ENCODE measurements at regions not wholly inside any gene's neighbourhood (a gene's known extent, or its start where the extent isn't known, plus 50 kb on each side); places are given as distances from the start of the nearest gene placed in this dataset.

- Mint-ChIP-seq H3K27me3 (peaks cover 6% of the 10 kb centered on the region), H3K27ac (no peak overlapping the region), H3K36me3 (peaks cover 20% of the 10 kb centered on the region), H3K4me3 (no peak overlapping the region), H3K9me3 (ENCODE audit: low read depth) (peaks cover 10% of the 10 kb centered on the region), H3K4me1 (peaks cover 2% of the 10 kb centered on the region)
- DNase-seq (no peak), ATAC-seq (no peak)
- CTCF ChIA-PET = interaction anchor here (1.3 kb wide), 2 partner anchors 10 to 243 kb away, joined by 3 read pairs; no protein-coding TSS in a partner anchor
These were observed 68.8 kb upstream of the ARHGAP18 start for GRCh38 chr6:129778793-129779192.

- H3K9me3 Mint-ChIP-seq (ENCODE audit: low read depth) = peaks cover 10% of the 10 kb centered on the region
- CTCF ChIA-PET = no interaction called here
- H3K27me3 Mint-ChIP-seq = peaks cover 10% of the 10 kb centered on the region
- H3K4me3 Mint-ChIP-seq = no peak overlapping the region
- ATAC-seq = no peak
- peaks cover 4% of the 10 kb centered on the region for H3K4me1 Mint-ChIP-seq
- peaks cover 17% of the 10 kb centered on the region for H3K36me3 Mint-ChIP-seq
- DNase-seq = no peak
- no peak overlapping the region for H3K27ac Mint-ChIP-seq
These were observed 67.4 kb upstream of the ARHGAP18 start for GRCh38 chr6:129777371-129777770.

GRCh38 chr6:129776542-129777330 is 66.8 kb upstream of the ARHGAP18 start:
- H3K36me3 Mint-ChIP-seq = peaks cover 17% of the 10 kb centered on the region
- H3K4me3 Mint-ChIP-seq = no peak overlapping the region
- peaks cover 10% of the 10 kb centered on the region for H3K9me3 Mint-ChIP-seq (ENCODE audit: low read depth)
- CTCF ChIA-PET = no interaction called here
- ATAC-seq = no peak
- no peak for DNase-seq
- peaks cover 4% of the 10 kb centered on the region for H3K4me1 Mint-ChIP-seq
- peaks cover 12% of the 10 kb centered on the region for H3K27me3 Mint-ChIP-seq
- no peak overlapping the region for H3K27ac Mint-ChIP-seq

DNA sequence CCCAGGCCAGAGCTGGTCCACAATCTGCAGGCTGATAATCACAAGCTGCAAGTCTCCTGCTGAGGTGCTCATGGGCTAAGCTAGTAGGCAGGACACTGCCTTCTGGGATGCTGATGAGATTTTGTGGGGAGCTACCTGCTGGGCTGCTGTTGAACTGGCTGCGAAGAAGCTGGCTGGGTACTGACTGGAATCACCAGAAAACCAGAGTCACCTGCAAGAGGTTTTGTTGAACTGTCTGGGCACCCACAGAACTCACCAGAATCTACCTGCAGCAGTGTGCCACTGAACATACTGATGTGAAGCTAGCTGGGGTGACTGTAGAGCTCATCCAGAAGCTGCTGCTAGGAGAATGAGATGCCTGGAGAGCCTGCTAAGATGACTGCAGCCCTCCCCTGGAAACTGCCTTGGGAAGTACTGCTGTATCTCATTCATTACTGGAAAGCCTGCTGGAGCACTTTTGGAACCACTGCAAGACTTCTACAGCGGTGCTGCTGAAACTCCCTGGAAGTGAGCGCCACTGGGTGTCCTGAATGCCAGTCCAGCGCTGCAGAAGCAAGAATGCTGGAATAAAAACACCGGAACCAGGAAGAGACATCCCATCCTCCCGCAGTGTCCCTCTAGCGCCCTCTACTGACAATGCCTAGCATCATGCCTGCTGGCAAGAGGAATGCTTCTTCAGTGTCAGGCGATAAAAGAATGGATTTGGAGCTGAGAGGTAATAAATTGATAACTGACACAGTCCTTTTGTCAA is 64.9 kb upstream of the ARHGAP18 start:
- ATAC-seq (peak; percentile 33), DNase-seq (peak; percentile 57)
- peaks cover 16% of the 10 kb centered on the region for H3K36me3 Mint-ChIP-seq
- H3K4me3 Mint-ChIP-seq = no peak overlapping the region
- peaks cover 4% of the 10 kb centered on the region for H3K4me1 Mint-ChIP-seq
- H3K27me3 Mint-ChIP-seq = peaks cover 22% of the 10 kb centered on the region
- peaks cover 9% of the 10 kb centered on the region for H3K9me3 Mint-ChIP-seq (ENCODE audit: low read depth)
- H3K27ac Mint-ChIP-seq = no peak overlapping the region
- CTCF ChIA-PET = interaction anchor here (0.7 to 2.3 kb wide), 25 partner anchors 10 to 467 kb away, joined by 3 to 19 read pairs (median 3); no protein-coding TSS in a partner anchor

DNA sequence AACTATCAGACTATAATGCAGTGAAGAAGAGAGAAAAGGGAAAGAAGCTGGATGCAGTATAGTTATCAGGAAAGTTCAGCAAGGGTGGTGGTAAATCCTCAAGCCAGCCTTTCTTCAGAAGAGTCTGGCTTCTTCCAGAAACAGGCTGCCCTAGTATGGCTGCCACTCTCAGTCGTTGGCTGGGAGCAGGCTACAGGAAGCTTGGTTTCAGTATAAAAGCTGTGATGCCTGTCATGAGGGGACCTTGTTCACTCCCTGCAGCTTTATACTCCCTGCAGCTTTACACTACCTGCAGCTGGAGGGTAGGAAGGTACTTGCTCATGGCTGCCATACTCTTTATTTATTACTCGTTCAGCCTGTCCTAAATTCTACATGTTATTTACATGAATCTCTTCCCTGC is 63.3 kb upstream of the ARHGAP18 start:
- peaks cover 28% of the 10 kb centered on the region for H3K27me3 Mint-ChIP-seq
- H3K4me3 Mint-ChIP-seq = no peak overlapping the region
- no peaks in the 10 kb centered on the region for H3K9me3 Mint-ChIP-seq (ENCODE audit: low read depth)
- peaks cover 5% of the 10 kb centered on the region for H3K4me1 Mint-ChIP-seq
- DNase-seq = no peak
- H3K36me3 Mint-ChIP-seq = peaks cover 8% of the 10 kb centered on the region
- H3K27ac Mint-ChIP-seq = no peak overlapping the region
- peak; percentile 45 for ATAC-seq
- CTCF ChIA-PET = no interaction called here

- CTCF ChIA-PET = no interaction called here
- Mint-ChIP-seq H3K36me3 (peaks cover 1% of the 10 kb centered on the region), H3K4me3 (no peak overlapping the region), H3K27ac (no peak overlapping the region), H3K9me3 (ENCODE audit: low read depth) (no peaks in the 10 kb centered on the region), H3K4me1 (peaks cover 19% of the 10 kb centered on the region), H3K27me3 (peaks cover 38% of the 10 kb centered on the region)
- DNase-seq = no peak
- no peak for ATAC-seq
These were observed 61.7 kb upstream of the ARHGAP18 start for GRCh38 chr6:129771678-129772077.

DNA sequence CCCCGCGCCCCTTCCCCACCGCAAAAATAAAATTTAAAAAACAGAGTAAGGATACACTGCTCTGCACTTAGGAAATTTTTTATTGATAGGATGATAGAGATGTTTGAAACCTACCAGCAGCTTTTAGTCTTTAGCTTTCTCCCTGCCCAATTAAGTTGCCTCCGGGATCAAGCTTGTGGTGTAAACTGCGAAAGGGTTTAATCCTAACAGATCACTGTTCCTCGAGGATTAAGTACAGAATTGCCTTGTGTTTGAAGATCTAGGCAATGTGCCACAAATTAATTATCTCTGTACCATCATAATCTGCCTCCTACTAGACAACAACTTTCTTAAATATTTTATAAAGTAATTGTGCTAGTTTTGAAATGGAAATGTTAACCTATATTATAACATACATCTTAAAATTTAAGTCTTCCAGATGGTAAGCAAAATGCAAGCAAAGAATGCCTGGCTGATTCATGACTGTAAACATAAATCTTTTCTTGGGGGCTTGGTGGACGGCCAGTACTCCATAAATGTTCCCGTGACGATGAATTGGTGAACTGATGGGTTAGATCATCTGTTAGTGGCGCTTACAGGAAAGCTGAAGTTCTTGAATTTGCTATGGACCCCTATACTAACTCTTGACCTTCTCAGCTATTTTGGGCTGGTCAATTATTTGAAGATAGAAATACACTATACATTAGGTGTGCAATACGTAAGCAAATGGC is 58.0 kb upstream of the ARHGAP18 start:
- CTCF ChIA-PET = interaction anchor here (1.3 to 3.8 kb wide), 6 partner anchors 10 to 253 kb away, joined by 3 to 17 read pairs (median 5); partner anchors contain the start of gene TMEM244
- Mint-ChIP-seq H3K36me3 (peaks cover 1% of the 10 kb centered on the region), H3K4me3 (peak overlapping the region; percentile 79), H3K27ac (no peak overlapping the region), H3K27me3 (peaks cover 62% of the 10 kb centered on the region), H3K4me1 (peaks cover 33% of the 10 kb centered on the region), H3K9me3 (ENCODE audit: low read depth) (no peaks in the 10 kb centered on the region)
- DNase-seq (no peak), ATAC-seq (no peak)

DNA sequence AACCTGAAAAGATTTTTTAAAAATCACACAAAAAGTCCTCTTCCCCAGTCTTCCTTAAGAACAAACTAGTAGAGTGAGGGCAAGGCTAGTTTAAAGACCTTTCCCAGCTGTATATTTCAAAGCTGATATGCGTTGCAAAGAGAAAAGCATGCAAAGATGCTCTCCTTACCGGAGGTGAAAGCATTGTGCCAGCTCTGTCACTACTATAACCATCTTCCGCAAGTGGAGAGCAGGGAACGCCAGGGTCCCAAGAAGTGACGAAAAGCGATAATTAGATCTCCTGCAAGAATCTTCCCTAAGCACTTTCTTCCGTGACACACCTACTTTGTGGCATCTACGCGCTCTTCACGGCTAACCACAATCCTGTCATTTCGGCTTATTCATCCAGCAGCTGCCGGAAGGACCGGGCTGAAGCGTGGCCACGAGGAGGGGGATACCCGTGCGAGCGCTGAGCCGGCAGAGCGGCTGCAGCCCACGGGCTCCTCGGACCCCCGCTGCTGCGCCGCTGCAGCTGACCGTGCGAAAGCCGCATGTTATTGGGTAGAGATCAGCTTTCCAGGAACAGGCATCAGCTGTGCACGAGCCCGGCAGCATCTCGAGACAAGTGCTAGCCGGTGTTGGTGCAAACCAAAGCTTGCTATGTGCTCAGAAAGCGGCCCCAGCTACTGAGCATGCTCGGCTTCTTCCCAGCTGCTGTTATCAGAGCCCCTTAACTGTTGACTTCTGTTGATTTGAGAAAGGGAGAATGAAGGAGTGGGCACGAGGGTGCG is 57.2 kb upstream of the ARHGAP18 start:
- Mint-ChIP-seq H3K27ac (peak overlapping the region; percentile 5), H3K36me3 (peaks cover 1% of the 10 kb centered on the region), H3K4me1 (peaks cover 33% of the 10 kb centered on the region), H3K27me3 (peaks cover 63% of the 10 kb centered on the region), H3K4me3 (peak overlapping the region; percentile 79), H3K9me3 (ENCODE audit: low read depth) (no peaks in the 10 kb centered on the region)
- peak; percentile 90 for ATAC-seq
- DNase-seq = peak; percentile 84
- CTCF ChIA-PET = interaction anchor here (1.3 to 3.8 kb wide), 5 partner anchors 9 to 254 kb away, joined by 3 to 17 read pairs (median 5); partner anchors contain the start of gene TMEM244

DNA sequence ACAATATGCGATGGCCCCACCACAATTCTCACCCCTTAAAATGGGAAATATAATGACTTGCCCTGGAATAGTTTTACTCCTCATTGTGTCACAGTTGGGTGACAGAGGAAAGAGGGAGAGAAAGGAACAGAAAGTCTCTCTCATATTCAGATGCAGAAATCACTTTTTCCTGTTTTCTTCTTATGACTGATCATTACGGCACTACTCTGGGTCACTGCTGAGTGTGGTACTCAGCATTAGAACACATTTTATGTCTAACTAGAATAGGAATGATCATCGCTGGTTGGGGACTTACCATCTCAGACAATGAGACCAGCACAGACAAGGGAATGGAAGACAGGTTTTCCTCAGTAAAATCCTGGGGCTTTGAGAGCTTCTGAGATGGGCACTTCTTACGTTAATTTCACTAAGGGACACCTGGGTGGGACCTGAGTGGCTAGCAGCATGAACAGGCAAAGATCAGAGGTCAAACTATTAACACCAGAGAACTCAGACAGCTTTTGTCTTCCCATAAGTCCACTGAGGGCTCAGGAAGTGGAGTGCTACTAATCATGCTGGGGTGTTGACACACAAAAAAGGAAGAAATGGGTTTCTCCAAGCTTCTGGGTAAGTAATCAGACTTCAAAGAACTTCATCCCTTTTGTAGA is 54.9 kb upstream of the ARHGAP18 start:
- no peak for DNase-seq
- peaks cover 58% of the 10 kb centered on the region for H3K27me3 Mint-ChIP-seq

DNA sequence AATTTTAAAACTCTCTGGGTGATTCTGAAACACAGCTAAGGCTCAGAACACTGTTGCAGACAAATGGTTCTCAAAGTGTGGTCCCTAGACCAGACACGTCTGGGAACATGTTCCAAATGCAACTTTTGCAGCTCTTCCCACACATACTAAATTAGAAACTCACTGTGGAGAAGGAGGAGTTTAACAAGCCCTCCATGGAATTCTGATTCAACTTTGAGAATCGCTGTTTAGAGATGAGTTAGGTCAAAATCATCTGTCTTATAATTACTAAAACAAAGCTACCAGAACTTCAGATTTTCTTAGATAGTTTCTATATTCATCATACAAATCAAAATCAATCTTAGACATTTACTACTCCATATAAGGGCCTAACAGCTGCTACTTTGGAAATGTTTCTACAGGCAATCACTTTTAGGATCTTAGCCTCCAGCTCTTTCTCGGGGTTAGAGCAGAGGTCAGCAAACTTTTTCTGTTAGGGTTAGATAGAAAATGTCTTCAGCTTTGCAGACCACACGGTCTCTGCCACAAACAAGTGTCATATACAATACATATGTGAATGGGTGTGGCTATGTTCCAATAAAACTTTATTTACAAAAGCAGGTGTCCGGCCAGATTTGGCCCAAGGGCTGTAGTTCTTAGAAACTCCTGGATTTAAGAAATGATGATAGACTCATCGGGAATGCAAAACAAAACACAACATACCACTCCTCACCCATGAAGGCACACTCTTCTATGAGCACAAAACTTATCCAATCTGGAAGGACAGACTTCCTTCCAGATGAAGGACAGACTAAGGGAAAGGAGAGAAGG is 50.0 kb upstream of the ARHGAP18 start:
- ATAC-seq (no peak), DNase-seq (no peak)
- Mint-ChIP-seq H3K27ac (no peak overlapping the region), H3K9me3 (ENCODE audit: low read depth) (no peaks in the 10 kb centered on the region), H3K4me3 (no peak overlapping the region), H3K4me1 (peaks cover 4% of the 10 kb centered on the region), H3K36me3 (no peaks in the 10 kb centered on the region), H3K27me3 (peaks cover 32% of the 10 kb centered on the region)
- CTCF ChIA-PET = interaction anchor here (0.6 to 1.3 kb wide), 3 partner anchors 12 to 260 kb away, joined by 3 to 4 read pairs (median 3); no protein-coding TSS in a partner anchor

More for the DNA sequence above, 54.9 kb upstream of the ARHGAP18 start:
- peaks cover 33% of the 10 kb centered on the region for H3K4me1 Mint-ChIP-seq
- no peaks in the 10 kb centered on the region for H3K9me3 Mint-ChIP-seq (ENCODE audit: low read depth)
- peaks cover 1% of the 10 kb centered on the region for H3K36me3 Mint-ChIP-seq
- no peak for ATAC-seq
- H3K27ac Mint-ChIP-seq = no peak overlapping the region
- CTCF ChIA-PET = interaction anchor here (1.3 to 3.8 kb wide), 3 partner anchors 10 to 257 kb away, joined by 4 to 18 read pairs (median 17); no protein-coding TSS in a partner anchor
- no peak overlapping the region for H3K4me3 Mint-ChIP-seq
